ENCODE measurements at regions not wholly inside any gene's neighbourhood (a gene's known extent, or its start where the extent isn't known, plus 50 kb on each side); places are given as distances from the start of the nearest gene placed in this dataset.

- H3K9me2 ChIP-seq (ENCODE audit: insufficient read depth, low read length), result no peaks in the 10 kb centered on the region
Measured at GRCh38 chr5:85205430-85205829, 820.8 kb upstream of the EDIL3 start.

DNA sequence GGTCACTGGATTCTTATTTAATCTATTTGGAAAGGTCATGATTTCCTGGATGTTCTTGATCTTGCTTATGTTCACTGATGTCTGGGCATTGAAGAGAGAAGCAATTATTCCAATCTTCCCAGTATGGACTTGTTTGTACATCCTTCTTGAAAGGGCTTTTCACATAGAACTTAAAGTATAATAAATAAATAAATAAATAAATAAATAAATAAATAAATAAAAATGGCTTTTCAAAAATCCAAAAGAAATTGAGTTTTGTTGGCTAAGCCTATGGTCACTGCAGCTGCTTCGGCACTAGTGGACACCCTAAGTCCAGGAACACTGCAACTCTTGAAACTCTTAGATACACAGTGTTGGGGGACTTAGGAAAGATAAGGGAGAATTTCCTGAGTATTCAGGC is 840.7 kb upstream of the EDIL3 start:
- H3K36me3 ChIP-seq (ENCODE audit: insufficient read depth, low read length), result no peaks in the 10 kb centered on the region
- H3K9me2 ChIP-seq (ENCODE audit: insufficient read depth, low read length), result no peaks in the 10 kb centered on the region
- TF ChIP-seq CTCF (IDR thresholded peaks at IDR 0.05; ENCODE audit: poor library complexity, severe bottlenecking) (no peak), EP300 (conservative IDR thresholded peaks at IDR 0.05; ENCODE audit: poor library complexity, severe bottlenecking) (no peak), MXI1 (conservative IDR thresholded peaks at IDR 0.05; ENCODE audit: poor library complexity, severe bottlenecking) (no peak), TAF1 (IDR thresholded peaks at IDR 0.05; ENCODE audit: low read depth) (no peak), RAD21 (conservative IDR thresholded peaks at IDR 0.05) (no peak), SMC3 (conservative IDR thresholded peaks at IDR 0.05; ENCODE audit: poor library complexity) (no peak), POLR2AphosphoS5 (IDR thresholded peaks at IDR 0.05) (no peak), EZH2 (IDR thresholded peaks at IDR 0.05; ENCODE audit: borderline replicate concordance, insufficient read depth, low read length, poor library complexity, severe bottlenecking) (no peak)
- TF ChIP-seq, protein P1, sequence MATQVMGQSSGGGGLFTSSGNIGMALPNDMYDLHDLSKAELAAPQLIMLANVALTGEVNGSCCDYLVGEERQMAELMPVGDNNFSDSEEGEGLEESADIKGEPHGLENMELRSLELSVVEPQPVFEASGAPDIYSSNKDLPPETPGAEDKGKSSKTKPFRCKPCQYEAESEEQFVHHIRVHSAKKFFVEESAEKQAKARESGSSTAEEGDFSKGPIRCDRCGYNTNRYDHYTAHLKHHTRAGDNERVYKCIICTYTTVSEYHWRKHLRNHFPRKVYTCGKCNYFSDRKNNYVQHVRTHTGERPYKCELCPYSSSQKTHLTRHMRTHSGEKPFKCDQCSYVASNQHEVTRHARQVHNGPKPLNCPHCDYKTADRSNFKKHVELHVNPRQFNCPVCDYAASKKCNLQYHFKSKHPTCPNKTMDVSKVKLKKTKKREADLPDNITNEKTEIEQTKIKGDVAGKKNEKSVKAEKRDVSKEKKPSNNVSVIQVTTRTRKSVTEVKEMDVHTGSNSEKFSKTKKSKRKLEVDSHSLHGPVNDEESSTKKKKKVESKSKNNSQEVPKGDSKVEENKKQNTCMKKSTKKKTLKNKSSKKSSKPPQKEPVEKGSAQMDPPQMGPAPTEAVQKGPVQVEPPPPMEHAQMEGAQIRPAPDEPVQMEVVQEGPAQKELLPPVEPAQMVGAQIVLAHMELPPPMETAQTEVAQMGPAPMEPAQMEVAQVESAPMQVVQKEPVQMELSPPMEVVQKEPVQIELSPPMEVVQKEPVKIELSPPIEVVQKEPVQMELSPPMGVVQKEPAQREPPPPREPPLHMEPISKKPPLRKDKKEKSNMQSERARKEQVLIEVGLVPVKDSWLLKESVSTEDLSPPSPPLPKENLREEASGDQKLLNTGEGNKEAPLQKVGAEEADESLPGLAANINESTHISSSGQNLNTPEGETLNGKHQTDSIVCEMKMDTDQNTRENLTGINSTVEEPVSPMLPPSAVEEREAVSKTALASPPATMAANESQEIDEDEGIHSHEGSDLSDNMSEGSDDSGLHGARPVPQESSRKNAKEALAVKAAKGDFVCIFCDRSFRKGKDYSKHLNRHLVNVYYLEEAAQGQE (IDR thresholded peaks at IDR 0.05; ENCODE audit: borderline replicate concordance), result no peak

More at GRCh38 chr5:85205430-85205829, 820.8 kb upstream of the EDIL3 start:
- Histone ChIP-seq H3K4me2 (ENCODE audit: low read length) (no peak overlapping the region), H3K27ac (ENCODE audit: low read length) (no peak overlapping the region), H3K4me3 (ENCODE audit: low read length) (no peak overlapping the region), H3K79me2 (replicated peaks; ENCODE audit: insufficient read depth, low read length) (no peaks in the 10 kb centered on the region), H3K9ac (ENCODE audit: low read length) (no peak overlapping the region), H4K20me1 (ENCODE audit: insufficient read depth) (no peaks in the 10 kb centered on the region), H3F3A (ENCODE audit: insufficient read depth, low read length, poor library complexity, severe bottlenecking) (no peaks in the 10 kb centered on the region), H3K27me3 (ENCODE audit: insufficient read depth, low read depth, low read length) (no peaks in the 10 kb centered on the region), H3K36me3 (ENCODE audit: insufficient read depth, low read length) (no peaks in the 10 kb centered on the region), H2AFZ (ENCODE audit: low read depth, low read length) (no peak overlapping the region), H3K9me3 (ENCODE audit: low read length) (no peaks in the 10 kb centered on the region)
- TF ChIP-seq SMC3 (conservative IDR thresholded peaks at IDR 0.05; ENCODE audit: poor library complexity), result no peak
- TF ChIP-seq MXI1 (conservative IDR thresholded peaks at IDR 0.05; ENCODE audit: poor library complexity, severe bottlenecking), result no peak
- TF ChIP-seq, protein P1 (IDR thresholded peaks at IDR 0.05; ENCODE audit: borderline replicate concordance), result no peak
- TF ChIP-seq EP300 (conservative IDR thresholded peaks at IDR 0.05; ENCODE audit: poor library complexity, severe bottlenecking), result no peak

More for the DNA sequence above, 840.7 kb upstream of the EDIL3 start:
- no peaks in the 10 kb centered on the region for H3K79me2 ChIP-seq (replicated peaks; ENCODE audit: insufficient read depth, low read length)
- no peak overlapping the region for H3K4me2 ChIP-seq (ENCODE audit: low read length)
- H3K27ac ChIP-seq (ENCODE audit: low read length), result no peak overlapping the region
- no peaks in the 10 kb centered on the region for H3F3A ChIP-seq (ENCODE audit: insufficient read depth, low read length, poor library complexity, severe bottlenecking)
- H4K20me1 ChIP-seq (ENCODE audit: insufficient read depth), result no peaks in the 10 kb centered on the region
- no peaks in the 10 kb centered on the region for H3K9me3 ChIP-seq (ENCODE audit: low read length)
- no peak overlapping the region for H2AFZ ChIP-seq (ENCODE audit: low read depth, low read length)
- H3K9ac ChIP-seq (ENCODE audit: low read length), result no peak overlapping the region
- H3K4me3 ChIP-seq (ENCODE audit: low read length), result no peak overlapping the region
- H3K27me3 ChIP-seq (ENCODE audit: insufficient read depth, low read depth, low read length), result no peaks in the 10 kb centered on the region

All from neural cell (in vitro differentiated cells).